ENCODE measurements at regions not wholly inside any gene's neighbourhood (a gene's known extent, or its start where the extent isn't known, plus 50 kb on each side); places are given as distances from the start of the nearest gene placed in this dataset.

DNA sequence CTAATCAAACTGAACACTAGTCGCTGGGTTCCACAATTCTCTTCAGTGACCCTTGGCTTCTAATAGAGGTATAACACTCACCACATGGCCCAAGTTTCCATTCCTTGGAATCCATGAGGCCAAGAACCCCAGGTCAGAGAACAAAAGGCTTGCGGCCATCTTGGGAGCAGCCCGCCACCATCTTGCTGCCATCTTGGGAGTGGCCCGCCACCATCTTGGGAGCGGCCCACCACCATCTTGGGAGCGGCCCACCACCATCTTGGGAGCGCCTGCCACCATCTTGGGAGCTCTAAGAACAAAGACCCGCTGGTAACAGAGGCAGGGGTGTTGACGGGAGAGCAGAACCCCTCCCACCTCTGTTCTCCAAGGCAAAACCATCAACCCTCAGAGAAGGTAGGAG lies 493.4 kb downstream of the MATN1 start:
- Histone ChIP-seq H3K27me3 (ENCODE audit: control insufficient read depth in 3 of 3, insufficient read depth in 3 of 3, low read length in 2 of 3) (peaks cover 0 to 4% (median 0%) of the 10 kb centered on the region in 3 donors), H3K4me3 (no peak overlapping the region), H3K4me1 (ENCODE audit: control insufficient read depth in 5 of 5, insufficient read depth in 5 of 5, low read length in 5 of 5) (no peaks in the 10 kb centered on the region), H3K9ac (ENCODE audit: insufficient read depth in 1 of 2, low read length in 2 of 2) (no peak overlapping the region), H3K36me3 (ENCODE audit: control insufficient read depth in 4 of 4, insufficient read depth in 4 of 4, low read length in 4 of 4) (no peaks in the 10 kb centered on the region), H3K27ac (ENCODE audit: low read depth in 1 of 2, low read length in 1 of 2) (no peak overlapping the region), H3K9me3 (ENCODE audit: control insufficient read depth in 4 of 4, insufficient read depth in 3 of 4, low read length in 3 of 4) (no peaks in the 10 kb centered on the region)
- TF ChIP-seq, protein P1, sequence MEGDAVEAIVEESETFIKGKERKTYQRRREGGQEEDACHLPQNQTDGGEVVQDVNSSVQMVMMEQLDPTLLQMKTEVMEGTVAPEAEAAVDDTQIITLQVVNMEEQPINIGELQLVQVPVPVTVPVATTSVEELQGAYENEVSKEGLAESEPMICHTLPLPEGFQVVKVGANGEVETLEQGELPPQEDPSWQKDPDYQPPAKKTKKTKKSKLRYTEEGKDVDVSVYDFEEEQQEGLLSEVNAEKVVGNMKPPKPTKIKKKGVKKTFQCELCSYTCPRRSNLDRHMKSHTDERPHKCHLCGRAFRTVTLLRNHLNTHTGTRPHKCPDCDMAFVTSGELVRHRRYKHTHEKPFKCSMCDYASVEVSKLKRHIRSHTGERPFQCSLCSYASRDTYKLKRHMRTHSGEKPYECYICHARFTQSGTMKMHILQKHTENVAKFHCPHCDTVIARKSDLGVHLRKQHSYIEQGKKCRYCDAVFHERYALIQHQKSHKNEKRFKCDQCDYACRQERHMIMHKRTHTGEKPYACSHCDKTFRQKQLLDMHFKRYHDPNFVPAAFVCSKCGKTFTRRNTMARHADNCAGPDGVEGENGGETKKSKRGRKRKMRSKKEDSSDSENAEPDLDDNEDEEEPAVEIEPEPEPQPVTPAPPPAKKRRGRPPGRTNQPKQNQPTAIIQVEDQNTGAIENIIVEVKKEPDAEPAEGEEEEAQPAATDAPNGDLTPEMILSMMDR (IDR thresholded peaks at IDR 0.05; ENCODE audit: control extremely low read depth, extremely low read depth), result no peak
- DNase-seq (no peak), ATAC-seq (ENCODE audit: insufficient read depth, low FRiP score) (no peak)
- 95 to 96% methylated on average over 9 of the region's 9 CpGs for WGBS, 2 donors

DNA sequence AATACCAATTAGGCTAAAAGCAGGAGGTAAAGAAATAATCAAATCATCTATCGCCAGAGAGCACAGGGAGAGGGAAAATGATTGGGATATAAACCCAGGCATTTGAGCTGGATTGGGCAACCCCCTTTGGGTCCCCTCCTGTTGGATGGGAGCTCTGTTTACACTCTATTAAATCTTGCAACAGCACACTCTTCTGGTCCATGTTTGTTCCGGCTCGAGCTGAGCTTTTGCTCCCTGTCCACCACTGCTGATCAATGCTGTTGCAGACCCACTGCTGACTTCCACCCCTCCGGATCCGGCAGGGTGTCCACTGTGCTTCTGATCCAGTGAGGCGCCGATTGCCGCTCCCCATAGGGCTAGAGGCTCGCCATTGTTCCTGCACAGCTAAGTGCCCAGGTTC lies 493.8 kb downstream of the MATN1 start:
- Histone ChIP-seq H3K27ac (ENCODE audit: low read depth in 1 of 2, low read length in 1 of 2) (no peak overlapping the region), H3K27me3 (ENCODE audit: control insufficient read depth in 3 of 3, insufficient read depth in 3 of 3, low read length in 2 of 3) (peaks cover 0 to 4% (median 0%) of the 10 kb centered on the region in 3 donors), H3K4me1 (ENCODE audit: control insufficient read depth in 5 of 5, insufficient read depth in 5 of 5, low read length in 5 of 5) (no peaks in the 10 kb centered on the region), H3K4me3 (no peak overlapping the region), H3K9ac (ENCODE audit: insufficient read depth in 1 of 2, low read length in 2 of 2) (no peak overlapping the region), H3K36me3 (ENCODE audit: control insufficient read depth in 4 of 4, insufficient read depth in 4 of 4, low read length in 4 of 4) (no peaks in the 10 kb centered on the region), H3K9me3 (ENCODE audit: control insufficient read depth in 4 of 4, insufficient read depth in 3 of 4, low read length in 3 of 4) (no peaks in the 10 kb centered on the region)
- ATAC-seq (ENCODE audit: insufficient read depth, low FRiP score) (no peak), DNase-seq (peak in 1 of 3 donors; percentile 10)
- TF ChIP-seq, protein P1 (IDR thresholded peaks at IDR 0.05; ENCODE audit: control extremely low read depth, extremely low read depth), result no peak
- 79 to 92% methylated on average over 9 of the region's 9 CpGs for WGBS, 2 donors

DNA sequence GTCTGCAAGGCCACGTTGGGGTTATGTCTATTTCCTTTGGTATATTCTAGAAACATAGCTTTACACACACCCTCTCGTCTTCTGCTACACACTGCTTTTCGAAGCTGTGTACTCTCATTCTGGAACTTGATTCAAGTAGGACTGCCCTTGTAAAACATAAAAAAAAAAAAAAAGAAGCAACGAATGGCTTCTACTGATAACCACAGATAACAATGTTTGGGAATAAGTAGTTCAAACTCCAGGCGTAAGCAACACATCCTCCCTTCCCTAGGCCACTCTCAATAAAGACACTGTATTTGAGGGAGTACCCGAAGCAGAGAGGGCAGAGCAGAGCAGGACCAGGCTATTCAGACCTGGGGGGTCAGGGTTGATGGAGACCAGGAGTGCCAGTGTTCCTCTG lies 496.7 kb downstream of the MATN1 start:
- no peak for DNase-seq
- no peak overlapping the region for H3K27ac ChIP-seq (ENCODE audit: low read depth in 1 of 2, low read length in 1 of 2)

More for the DNA sequence above, 496.7 kb downstream of the MATN1 start:
- Histone ChIP-seq H3K36me3 (ENCODE audit: control insufficient read depth in 4 of 4, insufficient read depth in 4 of 4, low read length in 4 of 4) (no peaks in the 10 kb centered on the region), H3K4me1 (ENCODE audit: control insufficient read depth in 5 of 5, insufficient read depth in 5 of 5, low read length in 5 of 5) (no peaks in the 10 kb centered on the region), H3K9me3 (ENCODE audit: control insufficient read depth in 4 of 4, insufficient read depth in 3 of 4, low read length in 3 of 4) (peaks cover 0 to 2% (median 0%) of the 10 kb centered on the region in 4 donors), H3K27me3 (ENCODE audit: control insufficient read depth in 3 of 3, insufficient read depth in 3 of 3, low read length in 2 of 3) (no peaks in the 10 kb centered on the region), H3K9ac (ENCODE audit: insufficient read depth in 1 of 2, low read length in 2 of 2) (no peak overlapping the region), H3K4me3 (no peak overlapping the region)
- WGBS, 2 donors, result 54 to 69% methylated on average over 6 of the region's 6 CpGs
- no peak for ATAC-seq (ENCODE audit: insufficient read depth, low FRiP score)
- TF ChIP-seq, protein P1 (IDR thresholded peaks at IDR 0.05; ENCODE audit: control extremely low read depth, extremely low read depth), result no peak
